ENCODE measurements at regions not wholly inside any gene's neighbourhood (a gene's known extent, or its start where the extent isn't known, plus 50 kb on each side); places are given as distances from the start of the nearest gene placed in this dataset.

DNA sequence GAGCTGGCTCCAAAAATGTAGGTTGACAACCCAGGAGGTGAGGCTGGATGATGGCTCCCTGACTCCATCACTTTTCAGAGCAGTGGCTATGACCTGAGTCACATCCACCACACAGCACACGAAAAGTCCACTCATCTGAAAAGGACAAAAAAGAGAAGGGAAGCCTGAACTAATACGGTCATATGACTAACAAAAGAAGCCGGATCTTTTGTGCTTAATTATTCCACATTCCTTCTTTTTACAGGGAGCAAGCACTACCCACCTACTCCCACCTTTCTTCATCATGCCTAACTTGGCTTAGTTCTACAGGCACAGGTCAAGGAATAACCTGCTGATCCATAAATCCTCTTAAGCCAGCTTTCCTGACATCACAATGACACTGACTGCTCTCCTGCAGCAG lies 601.3 kb upstream of the MIR17HG start (continued):
- TF ChIP-seq, protein P1, sequence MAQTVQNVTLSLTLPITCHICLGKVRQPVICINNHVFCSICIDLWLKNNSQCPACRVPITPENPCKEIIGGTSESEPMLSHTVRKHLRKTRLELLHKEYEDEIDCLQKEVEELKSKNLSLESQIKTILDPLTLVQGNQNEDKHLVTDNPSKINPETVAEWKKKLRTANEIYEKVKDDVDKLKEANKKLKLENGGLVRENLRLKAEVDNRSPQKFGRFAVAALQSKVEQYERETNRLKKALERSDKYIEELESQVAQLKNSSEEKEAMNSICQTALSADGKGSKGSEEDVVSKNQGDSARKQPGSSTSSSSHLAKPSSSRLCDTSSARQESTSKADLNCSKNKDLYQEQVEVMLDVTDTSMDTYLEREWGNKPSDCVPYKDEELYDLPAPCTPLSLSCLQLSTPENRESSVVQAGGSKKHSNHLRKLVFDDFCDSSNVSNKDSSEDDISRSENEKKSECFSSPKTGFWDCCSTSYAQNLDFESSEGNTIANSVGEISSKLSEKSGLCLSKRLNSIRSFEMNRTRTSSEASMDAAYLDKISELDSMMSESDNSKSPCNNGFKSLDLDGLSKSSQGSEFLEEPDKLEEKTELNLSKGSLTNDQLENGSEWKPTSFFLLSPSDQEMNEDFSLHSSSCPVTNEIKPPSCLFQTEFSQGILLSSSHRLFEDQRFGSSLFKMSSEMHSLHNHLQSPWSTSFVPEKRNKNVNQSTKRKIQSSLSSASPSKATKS (CRISPR knock-in tag; IDR thresholded peaks at IDR 0.05) = no peak
- TF ChIP-seq ZNF232 (CRISPR knock-in tag; IDR thresholded peaks at IDR 0.05) (no peak), NR2C2 (CRISPR knock-in tag; IDR thresholded peaks at IDR 0.05) (no peak), NR2C2 (tag; IDR thresholded peaks at IDR 0.05) (no peak), ZNF589 (CRISPR knock-in tag; IDR thresholded peaks at IDR 0.05; ENCODE audit: low read depth) (no peak), KHSRP (IDR thresholded peaks at IDR 0.05) (no peak), MTA2 (IDR thresholded peaks at IDR 0.05; ENCODE audit: low read depth) (no peak), CBFA2T2 (conservative IDR thresholded peaks at IDR 0.05) (no peak)
- TF ChIP-seq, protein P2, sequence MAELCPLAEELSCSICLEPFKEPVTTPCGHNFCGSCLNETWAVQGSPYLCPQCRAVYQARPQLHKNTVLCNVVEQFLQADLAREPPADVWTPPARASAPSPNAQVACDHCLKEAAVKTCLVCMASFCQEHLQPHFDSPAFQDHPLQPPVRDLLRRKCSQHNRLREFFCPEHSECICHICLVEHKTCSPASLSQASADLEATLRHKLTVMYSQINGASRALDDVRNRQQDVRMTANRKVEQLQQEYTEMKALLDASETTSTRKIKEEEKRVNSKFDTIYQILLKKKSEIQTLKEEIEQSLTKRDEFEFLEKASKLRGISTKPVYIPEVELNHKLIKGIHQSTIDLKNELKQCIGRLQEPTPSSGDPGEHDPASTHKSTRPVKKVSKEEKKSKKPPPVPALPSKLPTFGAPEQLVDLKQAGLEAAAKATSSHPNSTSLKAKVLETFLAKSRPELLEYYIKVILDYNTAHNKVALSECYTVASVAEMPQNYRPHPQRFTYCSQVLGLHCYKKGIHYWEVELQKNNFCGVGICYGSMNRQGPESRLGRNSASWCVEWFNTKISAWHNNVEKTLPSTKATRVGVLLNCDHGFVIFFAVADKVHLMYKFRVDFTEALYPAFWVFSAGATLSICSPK (IDR thresholded peaks at IDR 0.05; ENCODE audit: borderline replicate concordance) = no peak

DNA sequence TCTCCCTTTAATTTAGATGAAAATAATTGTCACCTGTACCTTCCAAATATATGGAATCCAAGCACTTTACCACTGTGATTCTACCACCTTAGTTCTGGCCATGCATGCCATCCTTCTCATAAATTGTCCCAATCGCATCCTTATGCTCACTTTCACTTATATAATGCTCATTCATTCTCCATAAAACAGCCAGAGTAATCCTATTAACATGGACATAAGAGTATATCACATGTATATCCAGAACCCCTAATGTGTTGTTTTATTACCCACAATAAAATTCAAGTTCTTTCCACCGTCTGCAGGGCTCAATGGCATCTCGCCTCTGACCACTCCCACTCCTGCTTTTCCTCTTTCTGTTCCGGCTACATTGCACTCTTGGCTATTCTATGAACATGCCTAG lies 597.5 kb upstream of the MIR17HG start:
- ChIA-PET CTCF (ENCODE audit: low intra/inter-chr PET ratio) (no interaction called here), POLR2A (interaction anchor here (0.5 kb wide), 1 partner anchor 27 kb away, joined by 3 read pairs; no protein-coding TSS in a partner anchor)
- in situ Hi-C loops (cut with MboI) (no loop called here), intact Hi-C loops (cut with micrococcal nuclease) (no loop called here)
- no peak overlapping the region for H3K9ac ChIP-seq (ENCODE audit: insufficient read depth in 1 of 2, low read depth in 2 of 2, low read length in 2 of 2)
- H3K27me3 ChIP-seq (ENCODE audit: control insufficient read depth in 2 of 2, insufficient read depth in 2 of 2, low read length in 2 of 2) = no peaks in the 10 kb centered on the region
- no peaks in the 10 kb centered on the region for H3K9me1 ChIP-seq (ENCODE audit: control insufficient read depth, insufficient read depth, low read length)
- H3K79me2 ChIP-seq (ENCODE audit: control insufficient read depth, insufficient read depth, low read length) = no peaks in the 10 kb centered on the region
- H3K4me1 ChIP-seq (replicated peaks in 1 of 2; ENCODE audit: control insufficient read depth in 2 of 2, insufficient read depth in 2 of 2, low read length in 2 of 2) = no peaks in the 10 kb centered on the region
- H2AFZ ChIP-seq (ENCODE audit: low read depth, low read length) = no peak overlapping the region
- BruUV-seq (replicated peaks) = no TSS peak
- no peak overlapping the region for H3K4me3 ChIP-seq
- no peak overlapping the region for H3K27ac ChIP-seq (ENCODE audit: extremely low read depth, low read depth, low read length)
- no peak overlapping the region for H3K4me2 ChIP-seq (ENCODE audit: insufficient read depth, low read length)
- no peaks in the 10 kb centered on the region; the same call in none of the 2 replicates for H3K9me3 ChIP-seq (replicated peaks; ENCODE audit: control insufficient read depth, insufficient read depth, low read depth, low read length)
- ATAC-seq (no peak), DNase-seq (ENCODE audit: extremely low read depth in 1 of 4, low spot score in 3 of 4) (no peak), FAIRE-seq (no peak)
- H3K36me3 ChIP-seq (ENCODE audit: control insufficient read depth, insufficient read depth, low read length) = no peaks in the 10 kb centered on the region
- 1% methylated on average over 4 of the region's 4 CpGs for WGBS (ENCODE audit: insufficient coverage, low coverage, missing lambda C conversion rate)
- H4K20me1 ChIP-seq (replicated peaks; ENCODE audit: control insufficient read depth, insufficient read depth, low read length) = no peaks in the 10 kb centered on the region
- TF ChIP-seq ZNF696 (CRISPR knock-in tag; conservative IDR thresholded peaks at IDR 0.05) (no peak), KDM5B (IDR thresholded peaks at IDR 0.05; ENCODE audit: insufficient replicate concordance, low read depth, low read length) (peak; percentile 10)

Measured in K562 (cell line).